ENCODE measurements at regions not wholly inside any gene's neighbourhood (a gene's known extent, or its start where the extent isn't known, plus 50 kb on each side); places are given as distances from the start of the nearest gene placed in this dataset.

GRCh38 chr1:58842941-58843340, 59.1 kb upstream of the JUN start:
- H3K27me3 Mint-ChIP-seq (ENCODE audit: low read depth), result no peaks in the 10 kb centered on the region
- H3K4me1 Mint-ChIP-seq (ENCODE audit: low read depth), result peaks cover 4% of the 10 kb centered on the region
- no peak for TF ChIP-seq CTCF (IDR thresholded peaks at IDR 0.05)
- no peak overlapping the region for H3K4me3 Mint-ChIP-seq (ENCODE audit: unreplicated experiment)
- no peaks in the 10 kb centered on the region for H3K36me3 Mint-ChIP-seq (ENCODE audit: low read depth)
- H3K27ac Mint-ChIP-seq (ENCODE audit: unreplicated experiment), result no peak overlapping the region
- no peak for DNase-seq (ENCODE audit: low spot score)
- H3K9me3 Mint-ChIP-seq (ENCODE audit: low read depth), result no peaks in the 10 kb centered on the region

- no peak for DNase-seq (ENCODE audit: low spot score)
- no peak for TF ChIP-seq CTCF (IDR thresholded peaks at IDR 0.05)
- no peaks in the 10 kb centered on the region for H3K36me3 Mint-ChIP-seq (ENCODE audit: low read depth)
- no peak overlapping the region for H3K27ac Mint-ChIP-seq (ENCODE audit: unreplicated experiment)
- peaks cover 14% of the 10 kb centered on the region for H3K4me1 Mint-ChIP-seq (ENCODE audit: low read depth)
- H3K9me3 Mint-ChIP-seq (ENCODE audit: low read depth), result no peaks in the 10 kb centered on the region
- no peaks in the 10 kb centered on the region for H3K27me3 Mint-ChIP-seq (ENCODE audit: low read depth)
- H3K4me3 Mint-ChIP-seq (ENCODE audit: unreplicated experiment), result no peak overlapping the region
Measured at GRCh38 chr1:58844176-58844575, 60.3 kb upstream of the JUN start.

- H3K4me3 Mint-ChIP-seq (ENCODE audit: unreplicated experiment), result no peak overlapping the region
- no peaks in the 10 kb centered on the region for H3K27me3 Mint-ChIP-seq (ENCODE audit: low read depth)
- no peaks in the 10 kb centered on the region for H3K9me3 Mint-ChIP-seq (ENCODE audit: low read depth)
- H3K4me1 Mint-ChIP-seq (ENCODE audit: low read depth), result peaks cover 20% of the 10 kb centered on the region
- no peak for TF ChIP-seq CTCF (IDR thresholded peaks at IDR 0.05)
- no peak for DNase-seq (ENCODE audit: low spot score)
- H3K36me3 Mint-ChIP-seq (ENCODE audit: low read depth), result no peaks in the 10 kb centered on the region
- H3K27ac Mint-ChIP-seq (ENCODE audit: unreplicated experiment), result no peak overlapping the region
Measured at GRCh38 chr1:58845942-58846341, 62.1 kb upstream of the JUN start.

GRCh38 chr1:58848818-58849411, 65.1 kb upstream of the JUN start:
- Mint-ChIP-seq H3K27me3 (ENCODE audit: low read depth) (no peaks in the 10 kb centered on the region), H3K27ac (ENCODE audit: unreplicated experiment) (peak overlapping the region; percentile 91), H3K4me3 (ENCODE audit: unreplicated experiment) (peak overlapping the region; percentile 44), H3K4me1 (ENCODE audit: low read depth) (peaks cover 23% of the 10 kb centered on the region), H3K9me3 (ENCODE audit: low read depth) (no peaks in the 10 kb centered on the region), H3K36me3 (ENCODE audit: low read depth) (no peaks in the 10 kb centered on the region)
- DNase-seq (ENCODE audit: low spot score), result peak; percentile 92
- TF ChIP-seq CTCF (IDR thresholded peaks at IDR 0.05), result peak; percentile 39

- Mint-ChIP-seq H3K27ac (ENCODE audit: unreplicated experiment) (peak overlapping the region; percentile 91), H3K36me3 (ENCODE audit: low read depth) (no peaks in the 10 kb centered on the region), H3K9me3 (ENCODE audit: low read depth) (no peaks in the 10 kb centered on the region), H3K4me1 (ENCODE audit: low read depth) (peaks cover 23% of the 10 kb centered on the region), H3K4me3 (ENCODE audit: unreplicated experiment) (no peak overlapping the region), H3K27me3 (ENCODE audit: low read depth) (no peaks in the 10 kb centered on the region)
- TF ChIP-seq CTCF (IDR thresholded peaks at IDR 0.05), result no peak
- no peak for DNase-seq (ENCODE audit: low spot score)
Measured at GRCh38 chr1:58849551-58849950, 65.7 kb upstream of the JUN start.
